ENCODE measurements at regions not wholly inside any gene's neighbourhood (a gene's known extent, or its start where the extent isn't known, plus 50 kb on each side); places are given as distances from the start of the nearest gene placed in this dataset.
A peak's percentile ranks its signal among the peaks of the same experiment; 100 is the strongest.

DNA sequence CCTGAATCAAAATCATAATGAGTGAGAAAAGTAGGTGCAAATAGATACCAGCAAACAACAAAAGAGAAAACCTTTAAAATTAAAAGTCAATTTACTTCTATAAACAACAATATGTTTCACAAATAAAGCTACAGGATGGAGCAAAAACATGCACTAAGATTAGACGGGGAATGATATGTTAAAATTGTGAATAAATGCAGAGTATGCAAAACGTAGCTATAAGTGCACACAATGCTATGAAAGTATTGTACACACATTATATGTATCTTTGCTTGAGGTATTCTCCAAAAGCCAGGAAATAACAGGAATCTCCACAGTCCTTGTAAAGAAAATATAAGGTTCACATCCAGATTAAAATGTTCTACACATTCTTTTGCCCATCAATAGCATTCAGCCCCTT lies 523.9 kb downstream of the EFNB2 start:
- DNase-seq = no peak

DNA sequence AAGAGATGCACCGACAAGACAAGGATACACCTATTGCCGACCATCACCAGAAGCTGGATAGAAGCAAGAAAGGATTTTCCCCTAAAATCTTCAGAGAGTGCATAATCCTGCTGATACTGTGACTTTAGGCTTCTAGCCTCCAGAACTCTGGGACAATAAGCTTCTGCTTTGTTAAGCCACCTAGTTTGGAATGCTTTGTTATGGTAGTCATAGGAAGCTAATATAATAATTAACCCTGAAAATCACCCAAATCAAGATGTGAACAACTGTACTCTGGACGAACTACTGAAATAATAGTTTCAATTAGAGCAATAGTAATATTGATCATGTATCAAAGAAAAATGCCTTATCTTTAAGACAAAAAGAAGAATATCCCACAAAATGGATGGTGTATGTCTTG lies 524.6 kb downstream of the EFNB2 start:
- no peak for DNase-seq

DNA sequence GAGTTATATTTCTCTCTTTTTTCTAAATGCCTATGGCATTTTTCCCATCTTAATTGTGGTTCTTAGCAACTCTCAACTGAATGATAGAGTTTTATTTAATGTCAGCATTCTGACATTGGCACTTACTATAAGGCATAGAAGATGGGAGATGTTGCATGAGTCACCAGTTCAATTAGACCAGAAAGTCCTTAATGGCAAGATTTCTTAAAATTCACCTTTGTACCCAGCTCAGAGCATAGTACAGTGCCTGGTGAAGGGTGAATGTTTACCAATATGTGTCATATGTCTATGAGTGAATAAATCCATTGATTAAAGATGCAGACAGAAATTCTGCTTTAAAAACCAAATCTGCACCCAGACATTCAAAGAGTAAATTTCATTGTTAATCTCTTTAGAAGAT lies 526.9 kb downstream of the EFNB2 start:
- no peak for DNase-seq

DNA sequence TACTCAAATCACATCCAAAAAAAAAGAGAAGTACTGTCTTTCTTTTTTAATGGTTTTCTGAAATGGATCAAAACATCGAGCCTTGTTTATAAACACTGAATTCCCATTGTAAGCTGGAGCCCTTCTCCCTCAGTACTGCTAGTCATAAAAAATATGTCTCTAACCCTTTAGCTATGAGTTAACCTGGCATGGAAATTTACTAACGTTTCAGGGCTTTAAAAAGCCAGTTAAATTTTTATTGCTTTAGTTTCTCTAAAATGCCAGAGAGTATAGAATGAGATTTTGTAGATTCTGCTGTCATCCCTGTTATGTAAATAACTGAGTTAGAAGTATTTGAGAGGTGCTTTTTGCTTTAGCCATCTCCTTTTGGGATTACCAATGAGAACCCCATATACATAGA lies 528.3 kb downstream of the EFNB2 start:
- DNase-seq = no peak

DNA sequence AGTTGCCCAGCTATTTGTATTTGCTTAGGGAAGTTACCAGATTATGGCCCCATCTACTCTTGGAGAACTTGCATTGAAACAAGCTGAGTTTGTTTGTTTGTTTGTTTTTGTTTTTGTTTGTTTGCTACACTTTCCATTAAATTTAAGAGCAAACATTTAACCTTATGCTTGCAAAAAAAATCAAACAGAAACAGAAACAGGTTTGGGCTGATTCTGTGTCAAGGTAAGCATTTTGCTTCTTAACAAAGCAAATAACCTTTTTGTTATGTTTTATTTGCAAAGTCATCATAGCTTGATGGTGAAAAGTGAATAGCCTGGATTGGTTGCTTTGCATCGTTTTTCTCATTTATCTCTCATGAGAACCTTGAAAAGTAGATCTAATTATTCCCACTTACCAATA lies 531.8 kb downstream of the EFNB2 start:
- no peak for DNase-seq

DNA sequence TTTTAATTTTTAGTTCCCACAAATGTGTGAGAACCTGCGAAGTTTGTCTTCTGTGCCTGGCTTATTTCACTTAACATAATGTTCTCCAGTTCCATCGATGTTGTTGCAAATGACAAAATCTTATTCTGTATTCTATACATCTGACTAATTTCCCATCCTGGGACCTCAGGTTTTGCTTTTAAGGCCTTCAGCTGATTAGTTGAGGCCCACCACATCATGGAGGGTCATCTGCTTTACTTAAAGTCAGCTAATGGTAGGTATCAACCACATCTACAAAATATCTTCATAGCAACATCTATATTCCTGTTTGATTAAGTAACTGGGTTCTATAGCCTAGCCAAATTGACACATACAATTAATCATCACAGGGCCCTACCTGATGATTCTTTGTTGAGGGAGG lies 534.0 kb downstream of the EFNB2 start:
- no peak for DNase-seq

DNA sequence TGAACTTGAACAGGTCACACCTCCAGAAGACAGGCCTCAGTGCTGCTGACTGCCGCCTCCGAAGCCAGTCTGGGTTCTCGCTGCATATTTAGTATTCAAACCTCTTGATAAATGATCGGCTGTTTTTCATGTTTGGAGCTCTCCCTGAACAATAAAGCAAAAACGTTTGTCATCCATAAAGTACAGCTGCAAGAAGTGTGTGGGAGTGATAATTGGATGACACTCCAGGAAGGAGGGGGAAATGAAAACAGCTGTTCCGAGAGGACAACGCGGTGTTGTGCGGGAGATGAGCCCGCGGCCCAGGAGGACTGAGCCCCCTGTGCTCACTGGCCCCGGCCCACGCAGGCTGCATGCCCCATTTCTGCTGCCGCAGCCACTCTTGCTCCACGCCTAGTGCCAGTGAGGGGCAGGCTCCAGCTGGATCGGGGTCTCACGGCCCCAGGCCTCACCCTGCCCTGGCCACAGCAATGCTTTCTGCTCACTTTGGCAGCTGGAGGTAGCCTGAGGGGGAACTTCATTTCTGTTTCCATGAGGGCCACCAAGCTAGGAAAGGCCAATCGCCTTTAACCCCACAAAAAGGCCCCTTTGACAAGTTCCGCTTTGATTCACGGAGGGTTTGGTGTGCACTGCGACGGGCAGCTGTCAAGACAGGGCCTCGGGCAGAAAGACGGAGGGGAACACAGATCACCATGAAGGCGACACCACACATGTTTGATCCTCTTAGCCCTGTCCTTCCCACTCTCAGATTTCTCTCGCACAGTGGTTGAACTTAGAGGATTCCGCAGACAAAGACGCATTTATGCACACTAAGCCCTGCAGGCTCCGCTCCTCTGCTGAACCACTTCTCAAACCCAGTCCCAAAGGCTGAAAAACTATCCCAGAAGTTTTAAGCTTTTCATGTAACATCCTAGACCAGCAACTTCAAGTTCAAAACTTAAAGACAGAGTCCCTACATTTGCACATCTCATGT lies 537.6 kb downstream of the EFNB2 start:
- DNase-seq = peak; percentile 47

DNA sequence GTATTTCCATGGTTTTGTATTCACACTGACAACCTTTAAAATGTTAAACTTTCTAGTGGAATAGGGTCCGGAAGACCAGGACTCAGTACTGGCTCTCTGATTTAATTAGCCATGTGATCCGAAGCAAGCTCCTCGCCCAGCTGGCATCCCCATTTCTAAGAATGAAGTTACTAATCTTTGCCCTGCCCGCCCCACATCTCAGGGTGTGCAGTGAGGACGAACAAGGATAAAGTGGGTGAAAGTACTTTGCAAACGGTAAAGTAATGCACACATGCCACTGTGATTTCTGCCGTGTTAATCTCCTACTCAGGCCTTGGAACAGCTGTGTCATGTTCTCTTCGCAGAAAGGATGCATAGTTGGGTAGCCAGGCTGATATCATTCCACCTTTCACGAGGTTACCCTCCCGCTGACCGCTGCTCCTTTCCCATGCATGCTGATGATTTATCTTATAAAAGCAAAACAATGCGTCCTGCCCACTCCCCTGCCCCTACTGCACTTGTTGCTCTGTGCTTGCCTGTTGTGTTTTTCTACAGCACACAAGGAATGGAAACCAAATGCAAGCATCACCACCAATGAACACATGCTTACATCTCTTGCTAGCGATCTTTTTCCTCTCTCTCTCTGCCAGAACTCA lies 539.0 kb downstream of the EFNB2 start:
- no peak for DNase-seq

DNA sequence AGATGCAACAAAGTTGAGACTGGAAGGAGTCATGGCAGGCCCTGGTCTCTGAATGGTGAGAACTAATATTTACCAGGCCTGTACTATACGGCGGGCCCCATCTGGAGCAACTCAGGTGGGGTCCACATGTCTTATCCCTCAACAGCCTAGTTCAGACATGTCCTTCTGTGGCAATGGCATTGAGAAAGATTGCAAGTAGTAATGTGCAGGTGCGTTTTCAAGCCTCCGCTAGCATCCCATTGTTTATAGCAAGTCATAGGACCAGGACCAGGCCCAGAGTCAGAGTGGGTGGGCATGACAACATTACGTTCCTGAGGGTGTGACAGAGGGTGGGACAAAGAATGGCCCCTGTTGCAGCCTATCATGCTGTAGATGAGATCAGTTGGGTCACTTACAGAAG lies 541.1 kb downstream of the EFNB2 start:
- no peak for DNase-seq

DNA sequence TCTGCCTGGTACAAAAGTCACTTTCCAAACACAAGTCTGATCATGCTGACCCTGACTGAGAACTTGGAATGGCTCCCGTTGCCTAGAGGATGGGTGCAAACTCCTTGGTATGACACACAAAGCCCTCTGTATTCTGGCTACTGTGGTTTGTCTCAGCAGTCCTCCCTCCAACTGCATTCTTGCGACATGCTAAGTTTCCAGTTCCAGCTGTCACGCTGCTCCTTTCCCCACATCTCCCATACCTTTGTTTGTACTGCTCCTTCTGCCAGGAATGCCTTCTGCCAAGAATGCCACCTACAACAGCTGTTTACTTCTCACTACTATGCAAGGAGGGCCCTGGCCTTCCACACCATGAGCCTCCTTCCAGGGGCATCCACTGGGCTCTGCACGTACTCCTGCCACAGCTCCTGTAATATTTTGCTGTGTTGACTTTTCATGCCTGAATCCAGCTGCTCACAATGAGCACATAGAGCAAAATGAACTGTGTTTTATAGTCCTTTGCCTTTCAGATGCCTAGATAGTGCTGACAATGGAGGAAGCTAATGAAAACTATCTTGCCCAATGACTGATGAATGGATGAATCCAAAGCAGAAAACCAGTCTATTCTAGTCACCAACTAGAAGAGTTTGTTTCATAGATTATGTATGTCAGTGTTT lies 543.7 kb downstream of the EFNB2 start:
- peak; percentile 84 for DNase-seq

DNA sequence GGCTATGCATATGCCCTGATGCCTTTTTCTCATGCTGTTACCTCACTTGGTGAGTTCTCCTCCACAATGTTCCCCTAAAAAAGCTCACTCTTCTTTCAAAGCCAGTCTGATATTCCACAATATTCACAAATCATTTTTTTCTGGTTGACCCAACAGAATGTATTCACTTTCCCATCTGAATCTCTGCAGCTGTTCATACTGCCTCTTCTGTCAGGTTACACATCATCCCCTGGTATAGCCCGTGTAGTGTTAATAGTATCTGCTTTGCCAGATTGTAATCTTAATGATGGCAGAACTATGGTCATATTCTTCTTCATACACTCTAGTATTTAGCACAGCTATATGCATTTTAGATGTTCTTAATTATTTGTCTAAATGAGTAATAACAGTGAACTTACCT lies 544.3 kb downstream of the EFNB2 start:
- DNase-seq = no peak

DNA sequence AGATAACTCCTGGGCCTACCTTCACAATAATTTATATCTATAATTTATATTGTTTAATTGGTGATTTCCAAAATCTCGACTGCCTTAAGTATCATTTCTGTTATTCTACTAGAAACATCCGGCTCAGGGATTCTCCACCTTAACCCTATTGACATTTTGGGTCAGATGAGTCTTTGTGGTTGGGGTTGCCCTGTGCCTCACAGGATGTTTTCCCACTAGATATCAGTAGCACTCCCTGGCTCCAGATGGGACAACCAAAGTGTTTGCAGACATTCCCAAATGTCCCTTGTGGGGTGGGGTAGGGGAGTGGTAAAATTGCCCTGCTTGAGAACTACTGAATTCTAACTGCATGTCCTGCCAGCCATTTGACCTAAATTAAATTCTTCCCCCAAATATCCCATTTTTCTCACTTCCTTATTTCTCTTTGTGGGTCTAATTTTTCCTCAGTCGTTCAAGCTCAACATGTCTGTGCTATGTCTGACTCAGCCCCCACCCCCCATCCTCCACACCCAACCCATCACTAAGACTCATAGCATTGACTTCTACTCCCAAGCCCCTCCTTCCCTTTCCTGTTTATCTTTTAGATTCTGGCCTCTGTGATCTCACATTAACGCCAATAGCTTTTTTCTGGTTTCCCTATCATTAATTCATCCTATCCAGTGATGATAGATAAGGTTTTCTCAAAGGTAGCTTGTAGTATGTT lies 545.1 kb downstream of the EFNB2 start:
- peak; percentile 84 for DNase-seq

DNA sequence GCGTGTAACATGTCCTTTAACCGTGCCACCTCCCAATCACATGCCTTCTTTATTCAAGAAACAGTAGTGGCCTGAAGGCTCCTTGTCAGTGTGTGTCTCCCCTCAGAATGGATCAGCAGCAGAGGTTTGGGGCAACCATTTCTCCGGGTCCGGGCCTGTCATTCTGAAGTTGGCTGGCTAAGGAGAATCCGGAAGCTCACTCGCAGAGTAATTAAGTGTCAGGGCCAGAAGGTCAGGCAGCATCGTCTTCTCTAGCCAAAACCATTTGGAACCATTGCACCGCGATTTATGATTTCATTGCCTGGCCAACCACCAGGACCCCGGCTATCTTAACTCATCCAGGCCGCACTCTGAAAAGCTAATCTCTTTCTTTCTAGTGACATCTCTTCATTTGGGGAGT lies 550.8 kb downstream of the EFNB2 start:
- DNase-seq = no peak

DNA sequence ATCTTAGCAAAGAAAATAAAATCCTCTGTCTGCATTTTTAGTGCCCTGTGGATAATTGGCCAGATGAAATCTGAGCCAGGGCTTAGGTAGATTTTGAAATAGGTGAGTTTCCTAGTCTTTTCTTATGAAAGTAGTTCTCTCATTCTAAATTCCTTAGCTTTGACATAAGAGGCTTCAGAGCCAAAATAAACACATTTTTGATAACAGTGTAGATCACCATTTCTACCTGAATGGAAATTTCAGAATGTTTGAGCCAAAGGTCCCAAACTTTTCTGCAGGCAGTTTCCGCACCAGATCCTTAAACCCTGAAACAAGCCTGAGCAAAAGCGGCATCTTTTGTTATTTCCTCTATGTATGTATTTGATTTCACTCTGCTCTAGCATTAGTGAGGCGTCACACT lies 551.2 kb downstream of the EFNB2 start:
- DNase-seq = no peak

DNA sequence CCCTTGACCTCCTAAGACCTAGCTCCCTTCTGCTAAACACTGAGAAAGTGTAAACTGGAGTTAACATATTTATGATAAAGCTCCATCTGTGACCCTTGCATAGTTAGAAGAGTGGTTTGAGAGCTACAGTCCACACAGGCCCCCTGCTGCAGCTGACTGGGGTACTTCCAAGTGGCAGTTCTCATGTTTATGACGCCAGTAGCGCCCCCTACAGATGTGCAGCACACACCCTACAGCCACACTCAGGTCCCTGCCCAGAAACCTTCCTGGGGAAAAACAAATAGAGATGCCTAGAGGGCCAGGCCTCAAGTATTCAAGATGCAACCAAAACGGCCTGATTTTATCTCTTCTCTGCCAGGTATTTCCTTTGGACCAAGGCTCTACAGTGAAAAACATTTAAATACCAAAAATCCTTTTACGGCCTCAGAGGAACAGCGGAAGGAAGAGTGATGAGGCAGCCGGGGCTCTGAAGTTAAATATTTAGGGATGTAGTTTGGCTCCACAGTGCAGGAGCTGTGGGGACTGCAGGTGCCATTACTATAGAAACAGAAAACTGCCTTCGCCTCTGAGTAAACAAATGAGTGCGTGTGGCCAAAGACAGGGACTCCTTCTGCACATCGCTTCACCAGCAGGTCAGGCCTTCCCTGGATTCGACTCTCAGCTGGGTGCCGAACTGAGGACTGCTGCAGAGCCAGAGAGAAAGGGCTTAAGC lies 553.1 kb downstream of the EFNB2 start:
- DNase-seq = no peak

DNA sequence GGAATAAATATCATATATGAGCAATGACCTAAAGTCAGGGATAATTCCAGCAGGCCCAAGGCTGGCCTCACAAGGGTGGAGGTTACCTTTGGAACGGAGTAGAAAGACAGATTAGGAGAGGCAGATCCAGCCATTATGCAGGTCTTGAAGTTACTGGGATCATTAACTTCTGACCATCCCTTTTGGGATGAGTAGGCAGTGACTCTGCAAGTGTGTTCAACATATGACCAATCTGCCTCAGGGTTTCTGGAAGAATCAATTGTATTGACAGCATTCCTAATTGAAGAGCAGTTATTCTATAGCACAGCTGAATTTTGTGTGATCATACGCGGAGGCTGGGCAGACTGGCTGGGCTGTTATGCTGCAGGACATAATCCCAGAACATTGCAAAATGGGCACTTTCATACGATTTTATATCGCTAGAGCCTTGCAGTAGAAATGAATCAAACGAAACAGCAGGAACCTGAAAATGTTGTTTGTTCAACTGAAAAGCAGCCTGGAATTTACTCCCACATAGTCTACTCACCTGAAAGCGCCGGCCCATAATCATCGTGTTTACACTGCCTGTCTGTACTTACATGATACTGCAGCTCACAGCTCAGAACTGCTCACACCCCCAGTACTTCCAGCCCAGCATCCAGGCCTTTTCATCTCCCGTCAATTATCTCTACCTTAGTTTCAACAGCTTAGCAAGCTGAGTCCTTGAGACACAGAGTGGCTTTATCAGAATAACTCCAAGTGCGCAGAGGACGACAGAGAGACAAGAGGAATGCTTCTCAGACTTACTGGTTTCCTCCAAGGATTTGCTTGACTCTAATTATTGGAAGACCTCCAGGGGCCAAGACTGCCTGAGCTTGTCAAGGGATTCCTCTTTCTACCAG lies 556.1 kb downstream of the EFNB2 start:
- peak; percentile 79 for DNase-seq

DNA sequence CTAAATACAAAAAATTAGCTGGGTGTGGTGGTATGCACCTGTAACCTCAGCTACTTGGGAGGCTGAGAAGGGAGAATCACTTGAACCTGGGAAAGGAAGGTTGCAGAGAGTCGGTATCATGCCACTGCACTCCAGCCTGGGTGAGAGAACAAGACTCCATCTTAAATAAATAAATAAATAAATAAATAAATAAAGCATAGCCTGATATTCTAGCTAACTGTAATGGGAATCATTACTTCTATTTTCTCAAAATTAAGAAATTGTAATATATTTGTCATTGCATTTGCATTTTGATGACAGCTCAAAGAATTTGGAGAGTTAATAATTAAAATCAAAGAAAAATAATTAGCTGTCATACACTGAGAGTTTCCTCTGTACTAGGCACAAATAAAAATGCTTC lies 561.1 kb downstream of the EFNB2 start:
- DNase-seq = no peak

DNA sequence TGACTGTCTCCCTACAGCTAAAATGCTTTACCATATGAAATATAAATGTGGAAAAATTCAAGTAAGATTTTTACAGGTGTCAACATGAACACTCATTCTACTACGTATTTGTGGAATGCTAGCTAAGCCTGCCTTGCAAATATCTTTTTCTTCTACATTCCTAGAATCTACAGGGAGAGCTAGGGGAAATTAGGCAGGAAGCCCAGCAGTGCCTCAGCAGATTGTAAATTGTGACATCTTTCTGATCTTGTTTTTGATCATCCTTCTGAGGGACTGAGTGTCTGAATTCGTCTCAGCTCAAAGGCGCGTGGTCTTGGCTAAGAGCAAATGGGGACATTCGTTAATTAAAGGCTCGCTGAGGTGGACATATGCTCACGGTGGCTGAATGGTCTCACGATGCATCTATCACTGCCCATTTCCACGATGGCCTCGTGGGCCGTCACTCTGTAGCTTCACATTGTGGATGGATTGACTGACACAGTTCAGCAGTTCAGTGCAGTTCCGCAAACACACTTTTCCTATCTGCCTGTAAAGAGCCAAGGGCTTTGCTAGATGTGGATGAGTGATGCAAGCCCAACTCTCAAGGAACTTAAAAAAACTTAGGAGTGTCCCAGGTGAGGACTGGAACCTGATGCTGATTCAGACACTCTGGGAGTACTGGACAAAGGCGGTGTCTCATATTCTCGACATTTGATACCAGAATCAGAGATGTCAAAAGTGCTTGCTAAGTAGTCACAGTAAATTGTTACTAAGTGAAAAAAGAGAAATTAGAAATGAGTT lies 562.5 kb downstream of the EFNB2 start:
- DNase-seq = peak; percentile 74

DNA sequence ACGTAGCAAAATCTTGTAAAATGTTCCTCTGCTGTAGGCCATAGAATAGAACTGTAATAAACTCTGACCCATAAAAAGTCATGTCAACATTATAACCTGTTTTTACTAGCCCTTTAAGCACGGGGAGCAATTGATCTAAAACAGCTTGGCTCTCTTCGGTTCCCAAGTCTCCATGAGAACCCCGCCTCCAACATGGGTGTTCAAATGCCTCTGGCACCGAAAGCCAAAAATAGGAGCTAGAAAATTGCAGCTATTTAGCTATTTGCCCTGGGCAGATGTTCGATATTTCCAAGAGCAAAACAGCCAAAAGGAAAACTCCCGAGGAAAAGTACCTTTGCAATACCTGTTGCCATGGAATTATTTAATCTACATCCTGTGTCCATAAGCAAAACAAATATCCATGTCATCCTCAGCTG lies 563.1 kb downstream of the EFNB2 start:
- no peak for DNase-seq

DNA sequence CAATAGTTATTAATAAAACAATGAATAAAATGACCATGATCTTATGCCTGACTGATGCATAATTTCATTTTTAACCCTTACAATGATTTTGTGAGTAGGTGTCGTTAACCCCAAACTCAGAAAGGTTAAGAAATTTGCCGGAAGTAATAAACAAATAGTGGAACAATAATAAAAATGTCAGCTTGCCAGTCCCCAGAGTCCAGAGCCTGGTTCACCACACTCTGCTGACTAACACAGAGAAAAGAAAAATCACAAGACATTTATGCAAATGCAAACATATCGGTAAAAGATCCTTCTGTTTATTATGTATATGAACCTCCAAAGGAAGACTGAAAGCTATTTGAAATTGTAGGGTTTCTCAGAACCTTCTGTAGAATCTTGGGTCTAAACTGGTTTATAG lies 563.7 kb downstream of the EFNB2 start:
- DNase-seq = no peak

DNA sequence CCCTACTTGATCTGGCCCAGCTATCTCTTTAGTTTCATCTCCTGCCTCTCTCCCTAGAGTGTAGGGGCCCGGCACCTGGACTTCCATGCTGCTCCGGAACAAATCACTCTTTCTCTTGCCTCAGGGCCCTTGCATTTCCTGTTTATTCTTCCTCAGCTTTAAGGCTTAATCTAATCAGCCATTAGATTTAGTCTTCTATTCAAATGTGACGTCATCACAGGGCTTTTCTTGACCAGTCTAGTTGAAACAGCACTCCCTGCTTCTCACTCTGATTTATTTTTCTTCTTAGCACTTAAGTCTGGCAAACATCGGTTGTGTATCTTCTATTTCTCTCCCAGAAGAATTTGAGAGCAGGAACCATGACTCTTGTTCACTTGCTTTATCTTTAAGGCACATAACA lies 564.1 kb downstream of the EFNB2 start:
- no peak for DNase-seq

All from fibroblast of skin of right biceps (primary cell).